ENCODE measurements at regions not wholly inside any gene's neighbourhood (a gene's known extent, or its start where the extent isn't known, plus 50 kb on each side); places are given as distances from the start of the nearest gene placed in this dataset.

DNA sequence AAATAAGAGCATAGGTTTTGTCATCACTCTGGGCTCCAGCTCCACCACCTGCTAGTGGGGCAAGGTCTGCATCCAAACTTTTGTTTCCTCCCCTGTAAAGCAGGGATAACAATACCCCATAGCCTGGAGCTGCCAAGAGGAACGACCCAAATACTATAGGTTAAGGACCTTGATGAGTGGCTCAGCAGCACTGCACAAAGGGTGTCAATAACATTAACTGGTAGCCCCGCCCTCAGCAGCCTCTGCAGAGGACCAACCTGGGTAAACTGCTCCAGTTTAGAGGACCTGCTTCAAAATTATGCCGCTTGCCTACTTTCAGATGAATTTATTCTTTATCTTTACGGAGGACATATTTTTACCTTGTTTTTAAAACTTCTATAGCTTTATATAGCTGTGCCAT is 65.8 kb upstream of the RIOK3 start:
- TF ChIP-seq CTCF (conservative IDR thresholded peaks at IDR 0.05): no peak
- H3K27ac ChIP-seq: no peak overlapping the region

DNA sequence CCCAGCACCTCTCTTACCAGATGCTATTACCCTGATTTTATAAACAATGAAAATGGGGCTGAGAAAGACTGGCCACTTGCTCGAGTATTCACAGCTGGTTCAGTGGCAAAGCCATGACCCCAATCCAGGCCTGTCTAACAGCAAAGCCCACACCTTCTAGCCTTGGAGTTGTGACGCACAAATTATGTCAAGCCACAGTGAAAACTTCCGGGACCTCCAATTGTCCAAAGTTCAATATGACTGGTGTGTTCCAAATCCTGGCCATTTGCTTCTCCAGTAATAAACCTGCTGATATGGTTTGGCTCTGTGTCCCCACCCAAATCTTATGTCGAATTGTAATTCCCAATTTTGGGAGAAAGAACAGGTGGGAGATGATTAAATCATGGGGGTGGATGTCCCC is 64.7 kb upstream of the RIOK3 start:
- no peak for TF ChIP-seq CTCF (conservative IDR thresholded peaks at IDR 0.05)
- H3K27ac ChIP-seq: no peak overlapping the region

DNA sequence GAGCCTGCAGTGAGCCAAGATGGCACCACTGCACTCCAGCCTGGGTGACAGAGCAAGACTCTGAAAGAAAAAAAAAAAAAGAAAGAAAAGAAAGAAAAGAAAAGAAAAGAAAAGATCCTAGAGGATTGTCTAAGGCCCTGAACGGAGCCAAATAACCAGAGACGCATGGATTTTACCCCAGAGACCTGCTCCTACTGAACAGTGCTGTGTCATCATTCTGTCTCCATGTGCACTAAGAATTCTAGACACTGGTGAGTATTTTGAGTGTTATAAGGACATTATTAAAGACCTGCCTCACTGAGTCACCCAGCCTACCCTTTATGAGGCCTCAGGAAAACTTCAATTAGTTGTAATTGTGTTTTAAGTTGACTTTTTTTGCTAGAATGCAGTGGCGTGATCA is 61.9 kb upstream of the RIOK3 start:
- H3K27ac ChIP-seq: no peak overlapping the region
- no peak for TF ChIP-seq CTCF (conservative IDR thresholded peaks at IDR 0.05)

- TF ChIP-seq CTCF (conservative IDR thresholded peaks at IDR 0.05): no peak
- H3K27ac ChIP-seq: no peak overlapping the region
These were observed 55.2 kb upstream of the RIOK3 start for GRCh38 chr18:23397907-23398306.

GRCh38 chr18:23398401-23398800 is 54.7 kb upstream of the RIOK3 start:
- TF ChIP-seq CTCF (conservative IDR thresholded peaks at IDR 0.05): no peak
- no peak overlapping the region for H3K27ac ChIP-seq

- no peak for TF ChIP-seq CTCF (conservative IDR thresholded peaks at IDR 0.05)
- no peak overlapping the region for H3K27ac ChIP-seq
These were observed 54.0 kb upstream of the RIOK3 start for GRCh38 chr18:23399067-23399466.

- peak overlapping the region; percentile 13 for H3K27ac ChIP-seq
These were observed 52.2 kb upstream of the RIOK3 start for GRCh38 chr18:23400918-23401317.

More at GRCh38 chr18:23400918-23401317, 52.2 kb upstream of the RIOK3 start:
- TF ChIP-seq CTCF (conservative IDR thresholded peaks at IDR 0.05): no peak
